ENCODE measurements at regions not wholly inside any gene's neighbourhood (a gene's known extent, or its start where the extent isn't known, plus 50 kb on each side); places are given as distances from the start of the nearest gene placed in this dataset.
"Not testable (repeated sequence)": the region's sequence is repeated elsewhere in the genome, so short reads cannot be mapped to it uniquely, and the experiment has no call there.

- Mint-ChIP-seq H3K27me3 (ENCODE audit: unreplicated experiment) (peaks cover 35% of the 10 kb centered on the region), H3K4me1 (ENCODE audit: low read depth, unreplicated experiment) (peaks cover 15% of the 10 kb centered on the region), H3K4me3 (ENCODE audit: low read depth, unreplicated experiment) (no peak overlapping the region), H3K27ac (ENCODE audit: unreplicated experiment) (peak overlapping the region; percentile 33), H3K36me3 (ENCODE audit: insufficient read depth, unreplicated experiment) (no peaks in the 10 kb centered on the region), H3K9me3 (ENCODE audit: low read depth, unreplicated experiment) (no peaks in the 10 kb centered on the region)
- no peak for TF ChIP-seq CTCF (IDR thresholded peaks at IDR 0.05; ENCODE audit: unreplicated experiment)
- BruUV-seq (replicated peaks) = no TSS peak
- DNase-seq = no peak
- intact Hi-C loops (cut with micrococcal nuclease; ENCODE audit: unreplicated experiment) = no loop called here
- CTCF ChIA-PET = no interaction called here
Observed at GRCh38 chr6:99818161-99818560, 175.9 kb downstream of the MCHR2 start.

GRCh38 chr6:99819853-99820252 is 174.2 kb downstream of the MCHR2 start:
- Mint-ChIP-seq H3K4me1 (ENCODE audit: low read depth, unreplicated experiment) (peaks cover 16% of the 10 kb centered on the region), H3K27ac (ENCODE audit: unreplicated experiment) (no peak overlapping the region), H3K27me3 (ENCODE audit: unreplicated experiment) (peaks cover 33% of the 10 kb centered on the region), H3K9me3 (ENCODE audit: low read depth, unreplicated experiment) (no peaks in the 10 kb centered on the region), H3K4me3 (ENCODE audit: low read depth, unreplicated experiment) (no peak overlapping the region), H3K36me3 (ENCODE audit: insufficient read depth, unreplicated experiment) (no peaks in the 10 kb centered on the region)
- BruUV-seq (replicated peaks) = no TSS peak
- no peak for DNase-seq
- no peak for TF ChIP-seq CTCF (IDR thresholded peaks at IDR 0.05; ENCODE audit: unreplicated experiment)
- intact Hi-C loops (cut with micrococcal nuclease; ENCODE audit: unreplicated experiment) = loop anchor here (1.0 to 5.0 kb wide), 3 partner anchors 73 to 353 kb away; no protein-coding TSS in a partner anchor
- CTCF ChIA-PET = no interaction called here

DNA sequence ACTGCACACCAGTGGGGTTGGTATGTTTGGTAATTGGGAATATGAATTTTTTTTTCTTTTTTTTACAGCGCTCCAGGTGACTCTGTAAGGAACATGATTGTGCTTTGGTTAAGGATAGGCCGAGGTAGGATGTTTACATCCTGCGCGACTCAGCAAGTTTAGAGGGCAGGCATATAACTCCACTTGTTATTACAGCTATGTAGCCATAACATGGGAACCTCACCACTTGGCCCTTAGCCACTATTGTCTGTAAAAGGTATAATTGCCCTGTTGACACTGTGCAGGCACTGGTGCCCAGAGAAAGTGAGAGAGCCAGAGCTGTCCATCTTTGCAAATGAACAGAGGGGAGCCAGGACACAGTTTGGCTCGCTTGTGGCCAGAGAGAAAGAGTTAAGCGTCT is 172.9 kb downstream of the MCHR2 start:
- H3K27ac Mint-ChIP-seq (ENCODE audit: unreplicated experiment) = no peak overlapping the region
- H3K4me3 Mint-ChIP-seq (ENCODE audit: low read depth, unreplicated experiment) = no peak overlapping the region
- no peaks in the 10 kb centered on the region for H3K36me3 Mint-ChIP-seq (ENCODE audit: insufficient read depth, unreplicated experiment)
- no peak for DNase-seq
- intact Hi-C loops (cut with micrococcal nuclease; ENCODE audit: unreplicated experiment) = loop anchor here (5.0 kb wide), 2 partner anchors 74 to 234 kb away; no protein-coding TSS in a partner anchor
- peaks cover 33% of the 10 kb centered on the region for H3K27me3 Mint-ChIP-seq (ENCODE audit: unreplicated experiment)
- BruUV-seq (replicated peaks) = no TSS peak
- no peak for TF ChIP-seq CTCF (IDR thresholded peaks at IDR 0.05; ENCODE audit: unreplicated experiment)
- H3K4me1 Mint-ChIP-seq (ENCODE audit: low read depth, unreplicated experiment) = peaks cover 16% of the 10 kb centered on the region
- CTCF ChIA-PET = no interaction called here
- peaks cover under 1% of the 10 kb centered on the region for H3K9me3 Mint-ChIP-seq (ENCODE audit: low read depth, unreplicated experiment)

GRCh38 chr6:99822741-99823512 is 171.1 kb downstream of the MCHR2 start:
- H3K4me3 Mint-ChIP-seq (ENCODE audit: low read depth, unreplicated experiment) = peak overlapping the region; percentile 66
- H3K27ac Mint-ChIP-seq (ENCODE audit: unreplicated experiment) = no peak overlapping the region
- TF ChIP-seq CTCF (IDR thresholded peaks at IDR 0.05; ENCODE audit: unreplicated experiment) = peak; percentile 44
- peaks cover 16% of the 10 kb centered on the region for H3K4me1 Mint-ChIP-seq (ENCODE audit: low read depth, unreplicated experiment)
- intact Hi-C loops (cut with micrococcal nuclease; ENCODE audit: unreplicated experiment) = loop anchor here (2.0 to 5.0 kb wide), 3 partner anchors 76 to 492 kb away; no protein-coding TSS in a partner anchor
- peaks cover 4% of the 10 kb centered on the region for H3K9me3 Mint-ChIP-seq (ENCODE audit: low read depth, unreplicated experiment)
- peaks cover 31% of the 10 kb centered on the region for H3K27me3 Mint-ChIP-seq (ENCODE audit: unreplicated experiment)
- CTCF ChIA-PET = interaction anchor here (0.6 to 1.7 kb wide), 8 partner anchors 13 to 488 kb away, joined by 3 to 7 read pairs (median 3); no protein-coding TSS in a partner anchor
- BruUV-seq (replicated peaks) = no TSS peak
- no peaks in the 10 kb centered on the region for H3K36me3 Mint-ChIP-seq (ENCODE audit: insufficient read depth, unreplicated experiment)
- peak; percentile 52 for DNase-seq

- Mint-ChIP-seq H3K27me3 (ENCODE audit: unreplicated experiment) (peaks cover 24% of the 10 kb centered on the region), H3K4me1 (ENCODE audit: low read depth, unreplicated experiment) (peaks cover 16% of the 10 kb centered on the region), H3K4me3 (ENCODE audit: low read depth, unreplicated experiment) (peak overlapping the region; percentile 66)
- H3K9me3 Mint-ChIP-seq (ENCODE audit: low read depth, unreplicated experiment); H3K36me3 Mint-ChIP-seq (ENCODE audit: insufficient read depth, unreplicated experiment); BruUV-seq (replicated peaks); H3K27ac Mint-ChIP-seq (ENCODE audit: unreplicated experiment); DNase-seq: not testable (repeated sequence)
- CTCF ChIA-PET = interaction anchor here (1.1 to 1.7 kb wide), 2 partner anchors 238 to 489 kb away, joined by 3 read pairs; no protein-coding TSS in a partner anchor
- intact Hi-C loops (cut with micrococcal nuclease; ENCODE audit: unreplicated experiment) = loop anchor here (2.0 to 5.0 kb wide), 3 partner anchors 76 to 493 kb away; no protein-coding TSS in a partner anchor
Observed at GRCh38 chr6:99823513-99824235, 170.3 kb downstream of the MCHR2 start.

All from Calu3 (cell line).